ENCODE measurements at regions not wholly inside any gene's neighbourhood (a gene's known extent, or its start where the extent isn't known, plus 50 kb on each side); places are given as distances from the start of the nearest gene placed in this dataset.

DNA sequence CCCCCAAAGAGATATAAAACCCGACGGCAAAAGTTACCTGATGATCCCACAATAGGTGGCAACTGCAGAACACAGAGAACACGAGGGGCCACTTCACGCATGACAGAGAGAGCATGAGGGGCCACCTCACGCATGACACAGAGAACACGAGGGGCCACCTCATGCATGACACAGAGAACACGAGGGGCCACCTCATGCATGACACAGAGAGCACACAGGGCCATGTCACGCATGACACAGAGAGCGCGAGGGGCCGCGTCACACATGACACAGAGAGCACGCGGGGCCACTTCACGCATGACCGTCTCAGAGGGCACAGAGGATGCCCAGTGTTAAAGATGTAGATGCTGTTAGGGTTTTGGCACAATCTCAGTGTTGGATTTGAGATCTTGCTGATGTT, 1359.5 kb downstream of the TBC1D22A start:
- DNase-seq (ENCODE audit: low read depth), result no peak
- H3K4me3 ChIP-seq (ENCODE audit: low read depth, low read length), result no peak overlapping the region
- TF ChIP-seq, protein P1, sequence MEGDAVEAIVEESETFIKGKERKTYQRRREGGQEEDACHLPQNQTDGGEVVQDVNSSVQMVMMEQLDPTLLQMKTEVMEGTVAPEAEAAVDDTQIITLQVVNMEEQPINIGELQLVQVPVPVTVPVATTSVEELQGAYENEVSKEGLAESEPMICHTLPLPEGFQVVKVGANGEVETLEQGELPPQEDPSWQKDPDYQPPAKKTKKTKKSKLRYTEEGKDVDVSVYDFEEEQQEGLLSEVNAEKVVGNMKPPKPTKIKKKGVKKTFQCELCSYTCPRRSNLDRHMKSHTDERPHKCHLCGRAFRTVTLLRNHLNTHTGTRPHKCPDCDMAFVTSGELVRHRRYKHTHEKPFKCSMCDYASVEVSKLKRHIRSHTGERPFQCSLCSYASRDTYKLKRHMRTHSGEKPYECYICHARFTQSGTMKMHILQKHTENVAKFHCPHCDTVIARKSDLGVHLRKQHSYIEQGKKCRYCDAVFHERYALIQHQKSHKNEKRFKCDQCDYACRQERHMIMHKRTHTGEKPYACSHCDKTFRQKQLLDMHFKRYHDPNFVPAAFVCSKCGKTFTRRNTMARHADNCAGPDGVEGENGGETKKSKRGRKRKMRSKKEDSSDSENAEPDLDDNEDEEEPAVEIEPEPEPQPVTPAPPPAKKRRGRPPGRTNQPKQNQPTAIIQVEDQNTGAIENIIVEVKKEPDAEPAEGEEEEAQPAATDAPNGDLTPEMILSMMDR (IDR thresholded peaks at IDR 0.05; ENCODE audit: low read depth, low read length, missing control alignments), result no peak

- no peak for DNase-seq (ENCODE audit: low read depth)
- no peak overlapping the region for H3K4me3 ChIP-seq (ENCODE audit: low read depth, low read length)
- TF ChIP-seq, protein P1 (IDR thresholded peaks at IDR 0.05; ENCODE audit: low read depth, low read length, missing control alignments), result no peak
These were observed 1356.2 kb downstream of the TBC1D22A start for GRCh38 chr22:48118654-48119053.

- no peak overlapping the region for H3K4me3 ChIP-seq (ENCODE audit: low read depth, low read length)
- TF ChIP-seq, protein P1 (IDR thresholded peaks at IDR 0.05; ENCODE audit: low read depth, low read length, missing control alignments), result no peak
- DNase-seq (ENCODE audit: low read depth), result no peak
These were observed 1354.4 kb downstream of the TBC1D22A start for GRCh38 chr22:48116871-48117270.

DNA sequence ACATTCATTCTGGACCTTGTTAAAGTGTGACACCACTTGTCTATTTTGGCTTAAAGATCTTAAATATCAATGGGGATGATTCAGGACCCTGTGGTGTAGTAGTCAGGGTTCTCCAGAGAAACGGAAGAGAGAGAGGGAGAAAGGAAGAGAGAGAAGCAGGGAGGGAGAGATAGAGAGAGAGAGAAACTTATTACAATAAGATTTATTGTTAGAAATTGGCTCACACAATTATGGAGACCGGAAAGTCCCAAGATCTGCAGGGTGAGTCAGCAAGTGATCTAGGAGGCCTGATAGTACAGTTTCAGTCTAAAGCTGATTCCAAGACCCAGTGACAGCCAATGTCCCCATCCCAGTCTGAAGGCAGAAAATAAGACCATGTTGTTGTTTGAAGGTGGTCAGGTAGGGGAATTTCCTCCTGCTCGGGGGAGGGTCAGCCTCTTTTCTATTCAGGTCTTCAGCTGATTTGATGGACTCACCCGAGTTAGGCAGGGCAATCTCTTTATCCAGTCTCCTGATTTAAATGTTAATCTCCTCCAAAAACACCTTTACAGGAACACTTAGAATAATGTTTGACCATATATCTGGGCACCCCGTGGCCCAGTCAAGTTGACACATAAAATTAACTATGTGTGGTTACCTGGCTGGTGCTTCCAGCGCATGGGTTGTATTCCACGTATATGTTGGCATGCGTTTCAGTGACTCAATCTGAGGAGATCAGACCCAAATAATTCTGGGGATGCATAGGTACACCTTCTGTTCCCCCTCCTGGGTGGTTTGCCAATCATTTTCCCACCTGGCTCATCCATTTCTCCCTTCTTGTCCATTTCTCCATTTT, 1350.5 kb downstream of the TBC1D22A start:
- H3K4me3 ChIP-seq (ENCODE audit: low read depth, low read length), result no peak overlapping the region
- TF ChIP-seq, protein P1 (IDR thresholded peaks at IDR 0.05; ENCODE audit: low read depth, low read length, missing control alignments), result no peak
- no peak for DNase-seq (ENCODE audit: low read depth)

DNA sequence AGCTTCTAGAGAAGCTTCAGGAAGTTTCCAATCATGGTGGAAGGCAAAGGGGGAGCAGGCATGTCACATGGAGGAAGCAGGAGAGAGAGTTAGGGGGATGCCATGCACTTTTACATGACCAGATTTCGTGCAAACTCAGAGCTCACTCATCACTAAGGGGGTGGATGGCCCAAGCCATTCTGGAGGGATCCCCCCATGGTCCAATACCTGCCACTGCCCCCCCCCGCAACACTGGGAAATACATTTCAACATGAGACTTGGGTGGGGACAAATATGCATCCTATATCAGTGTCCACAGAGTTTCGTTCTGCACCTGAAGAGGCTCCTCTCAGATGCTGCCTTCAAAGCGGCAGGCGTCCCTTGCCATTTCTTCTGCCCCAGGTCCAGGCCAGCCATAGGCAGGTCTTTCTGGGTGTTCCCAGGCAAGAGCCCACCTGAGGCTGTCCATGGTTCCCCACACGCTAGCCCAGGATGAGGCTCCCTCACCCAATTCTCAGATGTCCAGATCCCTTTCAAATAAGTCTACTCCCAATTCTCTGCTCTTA, 1344.3 kb downstream of the TBC1D22A start:
- no peak for DNase-seq (ENCODE audit: low read depth)
- no peak overlapping the region for H3K4me3 ChIP-seq (ENCODE audit: low read depth, low read length)
- TF ChIP-seq, protein P1 (IDR thresholded peaks at IDR 0.05; ENCODE audit: low read depth, low read length, missing control alignments), result no peak

DNA sequence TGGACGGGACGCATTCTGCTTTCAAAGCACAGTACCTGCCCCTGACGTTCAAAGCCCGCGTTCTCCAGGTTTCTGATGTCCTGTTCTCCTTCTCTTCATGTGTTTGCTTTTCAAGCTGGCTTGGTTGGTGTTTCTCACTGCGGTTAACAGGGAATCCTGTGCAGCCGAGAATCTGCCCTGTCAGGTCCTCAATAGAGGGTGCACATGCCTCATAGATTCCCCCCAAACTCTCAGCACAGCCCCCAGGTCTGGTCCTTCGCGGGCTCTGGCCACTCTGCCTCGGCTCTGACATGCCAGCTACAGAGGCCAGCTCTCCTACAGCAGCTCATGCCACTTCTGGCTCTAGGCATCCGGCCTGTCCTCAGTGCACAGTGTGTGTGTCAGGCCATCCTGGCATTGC, 1343.8 kb downstream of the TBC1D22A start:
- no peak for DNase-seq (ENCODE audit: low read depth)
- no peak overlapping the region for H3K4me3 ChIP-seq (ENCODE audit: low read depth, low read length)
- TF ChIP-seq, protein P1 (IDR thresholded peaks at IDR 0.05; ENCODE audit: low read depth, low read length, missing control alignments), result no peak
